ENCODE measurements at regions not wholly inside any gene's neighbourhood (a gene's known extent, or its start where the extent isn't known, plus 50 kb on each side); places are given as distances from the start of the nearest gene placed in this dataset.

DNA sequence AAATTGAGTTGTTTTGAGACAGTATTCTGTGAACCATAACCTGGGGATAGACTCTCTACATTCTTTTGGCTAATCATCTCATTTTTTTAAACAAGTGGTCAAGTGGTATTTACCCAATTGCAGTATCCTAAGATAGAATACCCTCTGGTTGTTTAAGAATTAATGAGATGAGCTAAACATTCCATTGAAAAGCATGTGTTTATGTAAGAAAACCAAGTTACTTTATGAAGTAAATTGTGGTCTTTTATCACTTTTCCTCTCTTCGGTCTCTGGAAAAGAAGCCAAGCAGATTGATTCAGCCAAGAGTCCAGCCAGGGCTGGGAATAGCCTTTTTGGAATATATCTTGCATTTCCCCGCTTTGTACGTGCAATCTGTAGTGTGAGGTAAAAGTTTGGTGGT is 185.7 kb upstream of the TOPAZ1 start:
- no peak for DNase-seq (ENCODE audit: low read depth in 3 of 3)

DNA sequence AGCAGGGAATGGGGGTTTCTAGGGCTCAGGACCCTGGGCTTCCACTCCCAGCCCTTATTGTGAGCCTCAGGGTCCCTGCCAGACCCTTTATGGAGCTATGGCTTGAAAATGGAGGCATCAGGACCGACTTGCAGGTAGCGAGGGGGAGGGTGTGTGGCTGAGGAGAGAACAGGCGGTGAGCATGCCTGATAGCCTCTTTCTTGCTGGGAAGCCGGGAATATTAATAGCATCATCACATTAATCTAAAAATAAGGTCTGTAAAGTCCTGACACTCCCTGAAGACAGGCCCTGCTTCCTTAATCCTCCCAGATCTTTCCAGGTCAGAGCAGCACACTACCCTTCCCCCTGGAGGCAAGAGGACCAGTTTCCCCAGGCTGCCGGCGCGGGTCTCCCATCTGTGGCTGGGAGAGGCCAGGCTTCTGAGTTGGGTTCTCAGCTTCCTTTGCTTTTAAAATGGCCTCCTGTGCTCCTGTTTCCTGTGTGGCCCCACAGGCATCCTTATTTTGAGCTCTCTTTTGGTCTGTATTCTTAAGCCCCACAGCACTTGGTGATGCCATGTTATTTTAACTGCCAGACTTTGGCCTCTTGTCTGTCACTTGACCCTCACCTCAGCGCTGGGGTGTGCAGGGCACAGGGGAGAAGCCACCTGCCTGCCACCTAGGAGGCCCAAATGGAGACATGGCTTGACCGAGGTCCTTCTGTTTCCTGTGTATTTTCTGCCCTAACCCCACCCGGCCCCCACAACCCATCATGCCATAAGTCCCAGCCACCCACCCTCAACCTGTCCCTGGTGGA is 185.0 kb upstream of the TOPAZ1 start:
- no peak for DNase-seq (ENCODE audit: low read depth in 3 of 3)

DNA sequence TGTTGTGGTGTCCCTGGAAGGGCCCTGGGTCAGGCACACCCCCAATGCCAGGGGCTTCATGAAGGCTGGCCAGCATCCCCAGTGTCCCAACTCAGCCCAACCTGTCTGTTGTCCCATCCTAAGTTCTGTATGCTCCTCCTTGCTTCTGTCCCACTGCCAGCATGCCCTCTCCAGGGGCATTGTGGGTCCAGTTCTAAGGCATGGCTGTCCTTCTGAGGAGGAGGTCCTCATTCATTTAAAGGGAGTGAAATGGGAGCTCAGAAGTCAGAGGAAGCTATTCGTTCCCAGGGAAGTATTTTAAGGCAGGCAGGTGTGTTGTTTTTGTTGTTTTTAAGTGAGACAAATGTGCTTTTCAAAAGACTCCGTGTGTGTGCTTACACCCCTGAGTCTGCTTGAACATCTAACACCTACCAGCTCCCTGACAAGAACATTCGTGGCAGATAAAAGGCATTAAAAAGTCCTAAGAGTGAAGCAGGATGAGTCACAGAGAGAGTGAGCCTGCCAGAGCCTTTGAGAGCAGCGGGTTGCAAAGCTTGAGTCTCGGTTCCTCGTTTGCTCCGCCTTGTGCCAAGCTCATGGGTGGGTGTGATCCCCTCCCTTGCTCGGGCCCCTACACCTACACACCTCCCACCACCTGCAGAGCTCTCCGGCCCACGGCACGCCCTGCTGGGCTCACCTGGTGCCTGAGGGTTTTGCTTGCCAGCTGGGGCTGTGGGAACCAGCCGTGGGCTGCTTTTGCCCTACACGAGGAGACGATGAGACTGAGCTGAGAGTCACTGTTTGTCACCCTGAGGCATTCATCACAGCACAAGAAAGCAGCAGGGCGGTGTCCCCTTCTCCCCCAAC is 183.4 kb upstream of the TOPAZ1 start:
- DNase-seq (ENCODE audit: low read depth in 3 of 3), result peak in 2 of 3 donors; percentile 7 to 15

DNA sequence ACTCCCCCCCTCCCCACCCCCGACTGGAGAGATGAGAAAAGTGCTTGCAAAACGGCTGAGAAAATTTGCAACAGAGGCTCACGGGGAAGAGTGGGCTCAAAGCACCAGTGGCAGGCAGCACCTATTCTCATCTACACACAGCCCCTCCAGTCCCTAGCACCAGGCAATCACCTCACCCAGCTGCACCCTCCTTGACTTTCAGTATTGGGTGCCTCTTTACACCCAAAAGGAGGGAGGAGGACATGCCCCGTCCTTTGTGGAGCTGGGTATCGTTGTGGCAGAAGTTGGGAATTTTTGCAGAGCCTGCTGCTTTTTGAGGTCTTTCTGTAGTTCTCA is 182.8 kb upstream of the TOPAZ1 start:
- no peak for DNase-seq (ENCODE audit: low read depth in 3 of 3)

DNA sequence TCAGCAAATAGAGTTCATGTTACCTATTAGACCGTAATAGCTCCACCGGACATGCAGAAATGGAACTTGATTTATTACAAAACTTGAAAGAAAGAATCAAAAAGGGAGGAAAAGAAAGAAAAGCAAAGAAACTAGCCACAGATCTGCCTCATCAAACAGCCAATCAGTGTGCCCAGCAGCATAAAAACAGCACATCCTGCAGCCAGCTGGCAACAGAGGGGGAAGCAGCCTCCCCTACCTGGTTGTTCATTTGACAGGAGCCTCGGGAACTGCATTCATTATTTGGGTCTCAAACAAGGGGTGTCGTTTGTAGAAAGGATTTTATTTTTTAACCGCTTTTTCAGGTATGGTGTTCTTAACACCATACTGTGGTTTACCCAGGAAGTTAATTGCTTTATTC is 181.5 kb upstream of the TOPAZ1 start:
- no peak for DNase-seq (ENCODE audit: low read depth in 3 of 3)

DNA sequence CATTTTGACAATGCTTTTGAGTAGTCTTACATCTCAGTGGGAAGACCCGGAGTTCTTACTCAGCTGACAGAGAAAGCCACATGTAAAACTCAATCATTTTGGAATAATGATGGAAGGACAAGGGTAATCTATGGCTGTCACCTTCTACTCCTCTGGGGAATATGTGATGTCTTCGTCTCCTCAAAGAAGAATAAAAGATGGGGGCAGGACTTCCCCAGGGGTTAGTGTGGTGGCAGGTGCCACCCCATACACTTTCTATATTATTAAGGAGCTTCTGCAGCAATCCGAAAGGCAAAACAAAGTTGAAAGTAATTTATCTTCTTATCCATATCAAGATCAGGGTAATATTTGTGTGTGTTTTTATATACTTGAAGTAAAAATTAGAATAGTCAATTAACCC is 180.4 kb upstream of the TOPAZ1 start:
- no peak for DNase-seq (ENCODE audit: low read depth in 3 of 3)

DNA sequence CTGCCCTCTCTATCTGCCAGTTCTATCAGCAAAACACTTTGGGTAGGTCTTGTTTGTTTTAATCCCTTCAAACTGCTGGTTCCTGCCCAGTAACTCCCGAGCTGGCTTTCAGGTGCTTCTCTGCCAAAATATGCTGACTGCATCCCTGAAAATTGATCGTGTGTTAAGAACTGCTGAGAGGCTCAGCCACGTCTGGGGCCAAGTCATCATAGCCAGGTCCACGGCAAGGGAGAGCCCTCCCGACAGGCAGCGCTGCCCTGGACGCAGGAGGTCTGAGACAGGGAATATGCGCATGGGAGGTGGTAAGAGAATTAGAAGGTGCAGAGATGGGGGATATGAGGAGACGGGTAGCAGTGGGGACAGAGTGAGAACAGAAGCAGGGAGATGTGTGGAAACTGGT is 179.7 kb upstream of the TOPAZ1 start:
- DNase-seq (ENCODE audit: low read depth in 3 of 3), result no peak

DNA sequence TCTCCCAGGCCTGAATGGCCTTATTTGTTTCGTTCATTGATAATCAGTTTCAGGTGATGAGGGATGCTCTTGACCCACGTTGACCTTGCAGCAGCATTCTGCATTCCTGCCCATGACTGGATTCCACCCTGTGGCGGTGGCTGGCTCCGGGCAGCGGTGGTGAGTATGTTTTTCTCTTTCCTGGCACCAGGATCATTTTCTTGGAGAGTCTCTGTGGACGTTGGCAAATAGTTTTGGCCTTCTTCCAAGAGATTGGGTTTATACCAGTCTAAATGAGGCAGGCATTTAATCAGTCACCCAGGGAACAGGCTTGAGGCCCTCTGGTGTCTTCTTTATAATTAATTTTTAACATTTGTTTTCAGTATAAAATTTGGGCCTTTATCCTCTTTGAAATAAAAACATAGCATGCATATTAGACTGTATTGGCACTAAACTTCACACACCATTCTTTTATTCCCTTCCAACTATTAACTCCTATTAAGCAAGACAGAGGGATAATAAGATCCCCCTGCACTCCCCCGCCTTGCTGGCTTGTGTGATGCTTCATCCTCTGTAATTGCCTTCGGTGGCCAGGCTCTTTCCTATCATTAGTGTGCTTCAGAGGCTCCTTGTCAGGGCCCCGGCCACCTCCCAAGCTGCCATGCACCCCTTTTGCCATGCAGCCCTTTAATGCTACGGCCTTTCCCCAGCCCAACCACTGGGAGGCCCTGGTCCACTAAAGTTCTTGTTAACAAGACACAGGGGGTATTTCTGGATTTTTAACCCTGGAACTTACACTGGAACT is 176.2 kb upstream of the TOPAZ1 start:
- no peak for DNase-seq (ENCODE audit: low read depth in 3 of 3)

DNA sequence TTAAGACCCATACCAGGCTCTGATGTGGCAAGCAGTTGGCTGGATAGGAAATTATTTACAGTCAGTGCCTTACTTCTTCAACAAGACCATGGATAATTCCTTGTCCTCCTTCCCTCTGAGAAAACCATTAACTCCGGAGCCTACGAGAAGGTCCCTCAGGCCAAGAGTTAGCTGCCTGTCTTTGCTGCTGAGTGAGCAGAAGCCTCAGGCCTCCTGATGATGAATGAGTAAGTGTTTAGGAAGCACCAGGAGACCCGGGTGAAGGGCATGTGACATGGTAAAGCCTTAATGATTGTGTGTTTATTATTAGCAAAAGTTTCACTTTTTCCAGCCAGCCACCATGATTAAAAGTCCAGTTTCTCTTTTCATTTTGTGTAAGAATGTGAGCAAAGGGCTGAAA is 174.9 kb upstream of the TOPAZ1 start:
- no peak for DNase-seq (ENCODE audit: low read depth in 3 of 3)

DNA sequence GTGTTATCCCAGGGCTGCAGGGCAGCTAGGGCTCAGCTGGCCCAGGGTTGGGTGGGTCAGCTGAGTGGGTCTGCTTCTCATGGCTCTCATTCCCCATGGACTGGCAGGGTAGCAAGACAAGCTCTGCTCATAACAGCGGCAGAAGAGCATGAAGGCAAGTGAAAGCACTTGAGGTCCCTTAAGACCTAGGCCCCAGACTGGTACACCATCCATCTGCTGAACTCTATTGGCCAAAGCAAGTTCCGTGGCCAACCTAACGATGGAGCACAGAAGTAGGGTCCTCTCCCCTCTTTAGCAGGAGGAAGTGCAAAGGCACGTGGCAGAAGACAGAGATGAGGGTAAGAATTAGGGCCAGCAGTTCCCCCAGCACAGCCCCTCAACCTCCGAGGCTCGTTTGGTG is 174.3 kb upstream of the TOPAZ1 start:
- DNase-seq (ENCODE audit: low read depth in 3 of 3), result no peak

DNA sequence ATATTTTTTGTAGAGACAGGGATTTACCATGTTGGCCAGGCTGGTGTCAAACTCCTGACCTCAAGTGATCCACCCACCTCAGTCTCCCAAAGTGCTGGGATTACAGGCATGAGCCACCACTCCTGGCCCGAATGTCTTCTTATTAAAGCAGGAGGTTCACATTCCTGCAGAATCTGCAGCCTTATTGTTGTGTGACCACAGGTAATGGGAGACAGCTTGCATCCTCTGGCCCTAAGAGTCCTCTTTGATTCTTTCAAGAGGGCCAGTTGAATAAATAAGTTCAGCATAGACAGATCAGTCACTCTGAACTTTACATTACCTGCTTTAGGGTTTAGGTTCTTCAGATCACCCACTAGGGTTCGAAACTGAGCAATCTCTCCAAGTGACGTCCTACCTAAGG is 172.9 kb upstream of the TOPAZ1 start:
- DNase-seq (ENCODE audit: low read depth in 3 of 3), result no peak

DNA sequence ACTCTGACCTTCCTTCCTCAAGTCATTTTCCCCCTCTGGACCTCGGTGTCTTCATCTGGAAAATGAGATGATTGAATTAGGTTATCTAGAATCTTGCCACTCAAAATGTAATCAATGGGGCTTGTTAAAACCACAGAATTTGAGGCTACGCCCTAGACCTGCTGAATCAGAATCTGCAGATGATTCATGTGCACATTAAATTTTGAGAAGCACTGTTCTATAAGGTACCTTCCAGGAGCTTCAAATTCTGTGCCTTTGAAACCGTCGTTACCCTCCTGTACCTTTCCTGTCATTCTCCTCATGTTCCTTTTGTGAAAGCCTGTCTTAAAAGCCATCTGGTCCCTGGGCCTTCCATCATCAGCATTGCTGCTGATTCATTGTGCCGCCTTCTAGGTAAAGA is 172.4 kb upstream of the TOPAZ1 start:
- no peak for DNase-seq (ENCODE audit: low read depth in 3 of 3)

DNA sequence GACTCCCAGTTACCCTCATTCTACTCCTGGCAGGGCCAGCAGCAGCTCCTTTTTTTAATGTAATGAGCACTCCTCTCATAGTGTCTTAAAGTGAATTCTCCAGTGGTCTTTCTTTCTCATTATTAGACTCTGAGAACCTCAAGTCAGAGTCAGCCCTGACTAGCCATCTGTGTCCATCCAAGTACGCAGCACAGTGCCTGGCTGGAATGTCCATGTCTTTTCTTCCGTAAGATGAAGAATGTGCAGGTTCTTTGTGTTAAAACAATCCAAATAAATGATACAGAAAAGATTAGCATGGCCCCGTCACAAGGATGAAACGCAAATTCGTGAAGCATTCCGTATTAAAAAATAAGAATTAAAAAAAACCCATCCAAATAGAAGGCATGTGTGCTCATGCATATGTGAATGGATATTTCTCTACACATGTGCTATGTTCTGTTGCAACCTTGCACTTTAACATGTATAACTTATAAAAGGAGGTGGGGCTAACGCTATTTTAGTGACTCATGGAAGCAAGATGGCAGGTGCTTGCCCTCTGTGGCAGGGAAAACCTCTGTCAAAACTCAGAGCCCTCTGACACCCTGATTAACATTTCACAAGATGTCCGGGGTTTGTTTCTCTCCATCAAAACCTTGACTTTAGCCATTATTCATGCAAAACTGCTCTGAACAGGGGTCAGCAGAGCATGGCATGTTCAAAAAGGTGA is 170.7 kb upstream of the TOPAZ1 start:
- no peak for DNase-seq (ENCODE audit: low read depth in 3 of 3)

DNA sequence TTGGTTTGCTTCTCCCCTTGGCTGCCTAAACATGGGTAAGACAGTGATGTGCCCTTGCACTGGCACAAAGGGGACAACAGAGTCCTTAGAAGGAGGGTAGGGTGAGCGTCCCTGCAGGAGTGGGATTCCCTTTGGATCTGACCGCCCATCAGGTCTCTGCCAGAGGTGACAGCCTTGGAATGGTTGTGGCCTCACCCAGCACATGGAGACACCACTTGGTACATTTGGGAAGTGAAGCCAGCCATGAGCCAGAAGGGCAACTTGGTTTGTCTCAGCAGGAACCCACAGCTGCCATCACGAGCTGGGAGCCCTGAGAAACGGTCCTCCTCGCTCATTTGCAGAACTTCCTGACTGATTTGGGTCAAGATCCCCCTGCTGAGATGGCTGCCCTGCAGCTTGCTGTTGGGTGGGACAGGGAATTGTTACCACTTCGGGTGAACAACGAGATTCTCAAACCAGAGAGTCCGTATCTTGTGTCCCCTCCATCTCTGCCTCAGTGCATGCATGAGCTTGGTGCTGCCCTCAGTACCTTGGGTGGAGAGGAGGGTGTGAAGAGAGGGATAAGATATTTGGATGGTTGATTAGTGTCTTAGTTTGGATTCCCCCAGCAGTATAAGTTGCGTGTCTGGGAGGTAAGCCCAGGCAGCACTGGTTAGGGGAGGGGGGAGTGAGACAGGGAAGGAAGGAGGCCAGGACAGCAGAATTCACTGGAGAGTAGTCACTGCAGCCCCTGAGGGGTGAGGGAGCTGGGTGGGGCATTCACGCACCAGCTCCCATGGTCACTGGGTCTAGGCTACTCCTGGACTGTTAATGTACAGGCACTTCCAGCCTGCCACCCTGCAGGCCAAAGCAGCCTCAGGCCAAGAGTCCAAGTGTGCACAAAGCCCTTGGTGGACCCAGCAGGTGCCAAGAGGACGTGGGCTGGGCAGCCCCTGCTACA is 168.8 kb upstream of the TOPAZ1 start:
- DNase-seq (ENCODE audit: low read depth in 3 of 3), result no peak

DNA sequence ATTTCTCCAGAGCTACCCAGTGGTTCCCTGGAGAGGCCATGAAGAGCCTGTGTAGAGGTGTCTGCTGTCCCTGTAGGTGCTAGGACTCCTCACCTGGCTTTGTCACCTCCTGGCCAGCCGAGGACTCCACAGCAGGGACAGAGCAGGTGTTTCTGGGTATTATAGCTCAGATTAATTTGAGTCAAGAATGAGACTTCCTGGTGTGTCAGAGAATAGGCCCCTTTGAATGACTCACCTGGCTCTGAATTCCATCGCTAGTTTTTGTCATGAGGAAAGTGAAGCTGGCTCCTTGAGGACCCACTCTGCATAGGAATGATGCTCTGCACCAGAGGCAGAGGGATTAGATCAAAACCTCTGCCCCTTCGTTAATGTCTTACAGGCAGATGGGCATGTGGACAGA is 167.5 kb upstream of the TOPAZ1 start:
- DNase-seq (ENCODE audit: low read depth in 3 of 3), result no peak

DNA sequence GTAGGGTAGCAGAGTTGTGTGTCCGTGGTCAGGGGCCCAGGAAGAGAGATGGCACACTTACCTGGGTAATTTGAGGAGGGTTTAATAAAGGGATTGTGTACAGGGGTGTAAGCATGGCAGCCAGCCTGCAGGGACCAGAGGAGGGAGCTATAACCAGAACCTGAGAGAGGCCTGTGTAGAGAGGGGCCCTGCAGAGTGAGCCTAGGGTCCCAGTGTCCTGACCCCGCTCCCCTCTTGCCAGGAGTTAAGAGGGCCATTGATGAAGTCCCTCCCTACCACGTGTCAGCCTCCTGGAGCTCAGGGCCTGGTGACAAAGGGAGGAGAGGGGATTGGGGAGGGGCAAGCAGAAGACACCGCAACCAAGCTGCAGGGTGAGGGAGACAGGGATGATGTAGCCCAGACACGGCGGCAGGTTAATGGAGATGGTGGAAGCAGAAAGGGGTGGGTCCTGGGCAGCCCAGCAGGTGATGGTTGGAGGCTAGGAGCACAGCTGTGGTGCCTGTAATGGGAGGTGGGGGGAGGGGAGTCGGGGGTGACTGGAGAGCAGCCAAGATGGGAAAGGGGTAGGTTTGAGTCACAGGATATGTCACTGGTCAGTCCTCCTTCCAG is 165.4 kb upstream of the TOPAZ1 start:
- DNase-seq (ENCODE audit: low read depth in 3 of 3), result no peak

DNA sequence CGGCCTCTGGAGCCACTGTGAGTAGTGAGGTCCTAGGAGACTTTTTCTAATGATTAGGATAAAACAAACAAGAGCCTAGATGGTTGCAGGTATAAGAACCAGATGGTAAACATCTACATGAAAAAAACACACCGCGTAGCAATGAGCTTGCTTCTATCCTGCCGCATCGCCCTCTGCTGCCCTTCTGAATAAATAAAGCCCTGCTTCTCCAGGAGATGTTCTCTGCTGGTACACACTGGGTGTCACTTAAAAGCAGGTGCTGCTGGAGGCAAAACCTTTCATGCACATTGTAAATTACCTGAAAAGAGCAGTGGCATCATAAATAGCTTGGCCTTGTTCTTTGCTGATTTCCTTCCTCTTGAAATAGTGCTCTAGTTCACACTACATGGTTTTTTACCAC is 164.4 kb upstream of the TOPAZ1 start:
- no peak for DNase-seq (ENCODE audit: low read depth in 3 of 3)

DNA sequence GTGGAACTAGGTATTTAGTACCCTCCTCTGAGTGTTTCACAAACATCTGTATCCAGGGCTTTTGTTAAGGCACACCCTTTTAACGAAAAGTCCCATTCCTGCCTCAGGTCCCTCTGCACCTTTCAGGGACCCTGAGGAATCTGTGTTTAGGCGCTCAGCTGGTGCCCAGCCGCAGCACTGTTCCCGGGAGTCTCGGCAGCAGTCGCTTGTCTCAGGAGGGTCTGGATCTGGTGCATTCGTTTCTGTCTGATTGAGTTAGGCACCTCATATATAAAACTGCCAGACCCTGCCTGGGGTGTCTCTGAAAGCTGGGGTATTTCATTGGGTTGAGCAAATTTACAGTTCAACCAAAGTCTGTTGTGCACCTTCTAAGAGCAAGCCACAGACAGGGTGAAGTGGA is 162.8 kb upstream of the TOPAZ1 start:
- no peak for DNase-seq (ENCODE audit: low read depth in 3 of 3)

DNA sequence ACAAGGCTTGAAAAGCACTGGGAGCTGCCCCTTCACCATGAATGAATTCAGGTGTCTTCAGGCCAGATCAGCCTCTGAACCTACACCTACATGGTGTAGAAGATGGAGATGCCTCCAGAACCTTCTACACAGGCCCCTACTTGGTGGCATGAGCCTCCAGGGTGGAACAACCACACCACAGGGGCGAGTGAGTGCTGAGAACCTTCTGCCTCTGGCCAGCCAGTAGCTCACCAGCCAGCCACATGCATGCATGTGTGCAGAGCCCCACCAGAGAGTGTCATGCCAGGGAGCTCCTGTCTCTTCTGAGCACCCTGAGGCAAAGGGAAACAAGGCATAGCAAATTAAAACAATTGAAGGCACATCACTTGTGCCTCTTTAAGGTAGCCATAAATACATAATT is 161.8 kb upstream of the TOPAZ1 start:
- DNase-seq (ENCODE audit: low read depth in 3 of 3), result no peak

DNA sequence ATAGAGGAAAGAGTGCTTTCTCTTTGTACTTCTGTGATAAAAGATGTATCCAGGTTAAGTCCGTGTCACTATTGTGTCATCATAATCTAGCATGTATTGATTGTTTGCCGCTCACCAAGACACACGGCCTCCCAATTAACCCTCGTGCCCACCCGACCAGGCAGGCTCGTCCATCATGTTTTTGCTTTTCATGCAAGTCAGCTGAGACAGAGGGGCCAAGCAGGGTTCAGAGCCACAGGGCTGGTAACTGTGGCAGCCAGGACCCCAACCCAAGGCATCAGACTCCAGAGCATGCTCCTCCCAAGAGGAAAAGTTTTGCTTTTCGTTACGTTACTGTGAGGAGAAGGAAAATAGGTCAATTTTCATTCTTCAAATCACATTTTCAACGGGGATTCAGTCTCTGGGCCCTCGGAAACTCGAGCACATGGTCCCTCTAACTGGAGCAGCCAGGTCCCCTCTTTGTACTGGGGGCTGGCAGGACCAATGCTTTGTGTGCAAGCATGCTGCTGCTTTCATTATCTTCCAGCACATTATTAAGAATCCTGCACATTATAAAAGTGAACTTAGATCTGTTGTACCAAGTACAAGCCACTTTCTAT is 161.1 kb upstream of the TOPAZ1 start:
- no peak for DNase-seq (ENCODE audit: low read depth in 3 of 3)

Measured in stimulated activated CD4-positive, alpha-beta T cell treated with anti-CD3 and anti-CD28 coated beads, TNF-alpha, amount 100 ng/mL, for 48 hours (primary cell).